HEK293T (cell line): ENCODE measurements at regions not wholly inside any gene's neighbourhood (a gene's known extent, or its start where the extent isn't known, plus 50 kb on each side); places are given as distances from the start of the nearest gene placed in this dataset.

Experiments
- CTCF ChIA-PET: fragments of 350-600 bp; formaldehyde crosslinking; extraction: SDS; loops from one replicate; lab custom pipeline; 2021; ENCODE audit warnings: antibody characterized with exemption, inconsistent platforms; lab: Yijun Ruan, JAX
- POLR2A ChIA-PET: fragments of 350-600 bp; formaldehyde crosslinking; extraction: SDS; loops from one replicate; lab custom pipeline; 2020; ENCODE audit warnings: antibody characterized with exemption, inconsistent platforms; lab: Yijun Ruan, JAX
- DNase-seq: peaks from one replicate; pipeline ENCODE4 v3.0.0; 2012; ENCODE audit warnings: mixed read lengths; ENCODE audit errors: extremely low spot score
- ARNT ChIP-seq: fragments of 450-650 bp; IDR thresholded peaks from 2 replicates; pipeline ENCODE4 v1.6.1; 2017; ENCODE audit warnings: mild to moderate bottlenecking
- BHLHE40 ChIP-seq: fragments of 450-650 bp; IDR thresholded peaks from 2 replicates; pipeline ENCODE4 v1.6.1; 2016; ENCODE audit warnings: mild to moderate bottlenecking, moderate library complexity, borderline replicate concordance
- CTBP1 ChIP-seq: fragments of 450-650 bp; IDR thresholded peaks from 2 replicates; pipeline ENCODE4 v1.6.1; 2016; ENCODE audit warnings: borderline replicate concordance
- ELF4 ChIP-seq: fragments of 450-650 bp; IDR thresholded peaks from 2 replicates; pipeline ENCODE4 v1.6.1; 2017; ENCODE audit warnings: antibody characterized with exemption
- FOXA1 ChIP-seq: fragments of 450-650 bp; IDR thresholded peaks from 2 replicates; pipeline ENCODE4 v1.6.1; 2016; ENCODE audit warnings: mild to moderate bottlenecking
- FOXK2 ChIP-seq: fragments of 450-650 bp; IDR thresholded peaks from 2 replicates; pipeline ENCODE4 v1.6.1; 2016; ENCODE audit warnings: mild to moderate bottlenecking
- FOXM1 ChIP-seq: fragments of 450-650 bp; IDR thresholded peaks from 2 replicates; pipeline ENCODE4 v1.6.1; 2017; ENCODE audit warnings: mild to moderate bottlenecking, borderline replicate concordance
- HDGF ChIP-seq: fragments of 450-650 bp; IDR thresholded peaks from 2 replicates; pipeline ENCODE4 v1.6.1; 2017; ENCODE audit warnings: antibody characterized with exemption, borderline replicate concordance
- L3MBTL2 ChIP-seq: fragments of 450-650 bp; conservative IDR thresholded peaks from 2 replicates; pipeline ENCODE4 v1.6.1; 2016; ENCODE audit warnings: mild to moderate bottlenecking
- LEF1 ChIP-seq: fragments of 450-650 bp; IDR thresholded peaks from 2 replicates; pipeline ENCODE4 v1.6.1; 2017; ENCODE audit warnings: mild to moderate bottlenecking, borderline replicate concordance
- NFRKB ChIP-seq: fragments of 450-650 bp; IDR thresholded peaks from 2 replicates; pipeline ENCODE4 v1.6.1; 2016; ENCODE audit warnings: mild to moderate bottlenecking, moderate library complexity
- PKNOX1 ChIP-seq: fragments of 450-650 bp; IDR thresholded peaks from 2 replicates; pipeline ENCODE4 v1.6.1; 2016
- SP1 ChIP-seq: fragments of 450-650 bp; IDR thresholded peaks from 2 replicates; pipeline ENCODE4 v1.6.1; 2017
- SUZ12 ChIP-seq: fragments of 450-650 bp; IDR thresholded peaks from 2 replicates; pipeline ENCODE4 v1.6.1; 2016; ENCODE audit warnings: mild to moderate bottlenecking
- TARDBP ChIP-seq: fragments of 450-650 bp; IDR thresholded peaks from 2 replicates; pipeline ENCODE4 v1.6.1; 2016
- ZNF384 ChIP-seq: fragments of 450-650 bp; IDR thresholded peaks from 2 replicates; pipeline ENCODE4 v1.6.1; 2016

GRCh38 chr16:86934581-86935375, 356.4 kb downstream of the FOXL1 start:
- no peak for DNase-seq
- CTCF ChIA-PET, result no interaction called here
- POLR2A ChIA-PET, result no interaction called here
- TF ChIP-seq CTBP1 (no peak), FOXA1 (no peak), LEF1 (no peak), BHLHE40 (no peak), ELF4 (no peak), HDGF (no peak)

DNA sequence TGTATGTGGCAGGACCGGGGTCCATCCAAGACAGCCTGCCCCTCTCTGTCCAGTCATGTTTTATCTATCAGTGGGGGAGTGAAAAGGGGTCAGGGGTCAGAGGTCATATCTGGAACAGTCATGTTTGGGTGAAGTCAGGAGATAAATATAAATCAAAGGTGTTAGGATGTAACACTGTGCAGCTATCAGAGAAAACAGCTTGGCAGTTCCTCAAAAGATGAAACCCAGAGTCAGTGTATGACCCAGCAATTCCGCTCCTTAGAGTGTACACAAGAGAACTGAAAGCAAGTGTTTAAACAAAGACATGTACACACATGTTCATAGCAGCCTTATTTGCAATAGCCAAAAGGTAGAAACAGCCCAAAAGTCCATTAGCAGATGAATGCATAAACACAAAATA, 361.3 kb downstream of the FOXL1 start:
- DNase-seq, result no peak
- TF ChIP-seq SP1, result no peak
- no peak for TF ChIP-seq FOXK2
- TF ChIP-seq TARDBP, result no peak
- TF ChIP-seq NFRKB, result no peak
- TF ChIP-seq LEF1, result no peak
- TF ChIP-seq L3MBTL2, result no peak
- TF ChIP-seq PKNOX1, result no peak
- no peak for TF ChIP-seq ZNF384
- no peak for TF ChIP-seq CTBP1
- no peak for TF ChIP-seq BHLHE40
- TF ChIP-seq SUZ12, result no peak
- no peak for TF ChIP-seq ARNT
- TF ChIP-seq HDGF, result no peak
- TF ChIP-seq FOXA1, result no peak
- CTCF ChIA-PET, result no interaction called here
- POLR2A ChIA-PET, result interaction anchor here (1.3 kb wide), 1 partner anchor 10 kb away, joined by 5 read pairs; no protein-coding TSS in a partner anchor

GRCh38 chr16:86941731-86942130, 363.4 kb downstream of the FOXL1 start:
- POLR2A ChIA-PET, result interaction anchor here (0.7 kb wide), 1 partner anchor 375 kb away, joined by 3 read pairs; the partner anchor contains the start of gene C16orf95
- TF ChIP-seq TARDBP (no peak), L3MBTL2 (no peak), FOXK2 (no peak), NFRKB (no peak), LEF1 (no peak), BHLHE40 (no peak), CTBP1 (no peak), FOXM1 (no peak), PKNOX1 (no peak), ELF4 (no peak)
- DNase-seq, result no peak
- CTCF ChIA-PET, result no interaction called here

- CTCF ChIA-PET, result interaction anchor here (0.7 kb wide), 1 partner anchor 202 kb away, joined by 3 read pairs; no protein-coding TSS in a partner anchor
- no peak for TF ChIP-seq ARNT
- no peak for TF ChIP-seq FOXA1
- no peak for TF ChIP-seq NFRKB
- no peak for TF ChIP-seq HDGF
- TF ChIP-seq CTBP1, result no peak
- no peak for TF ChIP-seq SP1
- TF ChIP-seq LEF1, result no peak
- no peak for TF ChIP-seq FOXM1
- TF ChIP-seq TARDBP, result no peak
- no peak for TF ChIP-seq BHLHE40
- no peak for TF ChIP-seq L3MBTL2
- TF ChIP-seq ELF4, result no peak
- TF ChIP-seq PKNOX1, result no peak
- no peak for DNase-seq
- POLR2A ChIA-PET, result interaction anchor here (0.7 kb wide), 1 partner anchor 375 kb away, joined by 3 read pairs; the partner anchor contains the start of gene C16orf95
These were observed 364.1 kb downstream of the FOXL1 start for GRCh38 chr16:86942151-86943051.

GRCh38 chr16:86945166-86945900, 367.0 kb downstream of the FOXL1 start:
- ChIA-PET CTCF (no interaction called here), POLR2A (no interaction called here)
- TF ChIP-seq SP1 (no peak), ELF4 (no peak), PKNOX1 (no peak), SUZ12 (no peak), FOXA1 (no peak), ARNT (no peak), HDGF (no peak), TARDBP (no peak), BHLHE40 (no peak), FOXK2 (no peak), CTBP1 (no peak), NFRKB (no peak), LEF1 (no peak)
- no peak for DNase-seq
